ENCODE measurements at regions not wholly inside any gene's neighbourhood (a gene's known extent, or its start where the extent isn't known, plus 50 kb on each side); places are given as distances from the start of the nearest gene placed in this dataset.

- TF ChIP-seq EZH2 (IDR thresholded peaks at IDR 0.05; ENCODE audit: insufficient read depth, poor library complexity, severe bottlenecking) (no peak), EZH2phosphoT487 (IDR thresholded peaks at IDR 0.05; ENCODE audit: insufficient read depth, low read depth) (no peak)
Observed at GRCh38 chrX:826448-826847, 195.9 kb downstream of the SHOX start.
